ENCODE measurements at regions not wholly inside any gene's neighbourhood (a gene's known extent, or its start where the extent isn't known, plus 50 kb on each side); places are given as distances from the start of the nearest gene placed in this dataset.
"Not testable (repeated sequence)": the region's sequence is repeated elsewhere in the genome, so short reads cannot be mapped to it uniquely, and the experiment has no call there.

DNA sequence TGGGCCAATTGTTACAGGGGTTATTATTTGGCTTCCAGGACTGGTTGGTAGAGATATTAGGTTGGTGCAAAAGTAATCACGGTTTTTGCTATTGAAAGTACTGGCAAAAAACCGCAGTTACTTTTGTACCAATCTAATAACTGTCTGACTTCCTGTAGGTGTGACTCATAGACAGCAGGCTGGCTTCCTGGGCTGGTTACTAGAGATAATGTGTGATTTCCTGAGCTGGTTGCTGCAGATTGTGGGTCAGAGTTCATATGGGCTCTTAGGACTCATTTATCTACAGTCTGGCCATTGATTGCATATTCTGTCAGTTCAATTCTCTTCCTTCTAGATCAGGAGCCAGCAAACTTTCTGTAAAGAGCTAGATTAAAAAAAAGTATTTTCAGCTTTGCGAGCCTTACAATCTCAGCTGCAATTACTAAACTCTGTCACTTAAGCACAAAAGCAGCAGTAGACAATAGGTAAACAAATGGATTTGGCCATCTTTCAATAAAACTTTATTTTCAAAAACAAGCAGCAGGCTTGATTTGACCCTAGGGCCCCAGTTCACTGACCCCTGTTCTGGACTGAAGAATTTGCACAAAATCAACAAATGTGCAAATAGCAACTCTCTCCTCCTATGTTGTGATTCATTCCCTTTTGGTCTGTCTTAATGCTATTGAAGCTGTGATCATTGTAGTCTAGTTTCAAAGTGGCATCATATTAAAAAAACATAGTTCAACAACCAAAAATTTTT lies 50.8 kb upstream of the BOD1L1 start:
- ChIA-PET CTCF (no interaction called here), POLR2A (no interaction called here)
- Mint-ChIP-seq H3K9me3 (peaks cover 6% of the 10 kb centered on the region), H3K4me1 (no peaks in the 10 kb centered on the region), H3K4me3 (no peak overlapping the region), H3K27ac (no peak overlapping the region), H3K36me3 (ENCODE audit: low read depth) (no peaks in the 10 kb centered on the region), H3K27me3 (no peaks in the 10 kb centered on the region)
- no peak for DNase-seq
- TF ChIP-seq, protein P1, sequence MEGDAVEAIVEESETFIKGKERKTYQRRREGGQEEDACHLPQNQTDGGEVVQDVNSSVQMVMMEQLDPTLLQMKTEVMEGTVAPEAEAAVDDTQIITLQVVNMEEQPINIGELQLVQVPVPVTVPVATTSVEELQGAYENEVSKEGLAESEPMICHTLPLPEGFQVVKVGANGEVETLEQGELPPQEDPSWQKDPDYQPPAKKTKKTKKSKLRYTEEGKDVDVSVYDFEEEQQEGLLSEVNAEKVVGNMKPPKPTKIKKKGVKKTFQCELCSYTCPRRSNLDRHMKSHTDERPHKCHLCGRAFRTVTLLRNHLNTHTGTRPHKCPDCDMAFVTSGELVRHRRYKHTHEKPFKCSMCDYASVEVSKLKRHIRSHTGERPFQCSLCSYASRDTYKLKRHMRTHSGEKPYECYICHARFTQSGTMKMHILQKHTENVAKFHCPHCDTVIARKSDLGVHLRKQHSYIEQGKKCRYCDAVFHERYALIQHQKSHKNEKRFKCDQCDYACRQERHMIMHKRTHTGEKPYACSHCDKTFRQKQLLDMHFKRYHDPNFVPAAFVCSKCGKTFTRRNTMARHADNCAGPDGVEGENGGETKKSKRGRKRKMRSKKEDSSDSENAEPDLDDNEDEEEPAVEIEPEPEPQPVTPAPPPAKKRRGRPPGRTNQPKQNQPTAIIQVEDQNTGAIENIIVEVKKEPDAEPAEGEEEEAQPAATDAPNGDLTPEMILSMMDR (IDR thresholded peaks at IDR 0.05), result no peak
- intact Hi-C loops (cut with micrococcal nuclease), result no loop called here
- ATAC-seq (ENCODE audit: low read depth), result no peak

DNA sequence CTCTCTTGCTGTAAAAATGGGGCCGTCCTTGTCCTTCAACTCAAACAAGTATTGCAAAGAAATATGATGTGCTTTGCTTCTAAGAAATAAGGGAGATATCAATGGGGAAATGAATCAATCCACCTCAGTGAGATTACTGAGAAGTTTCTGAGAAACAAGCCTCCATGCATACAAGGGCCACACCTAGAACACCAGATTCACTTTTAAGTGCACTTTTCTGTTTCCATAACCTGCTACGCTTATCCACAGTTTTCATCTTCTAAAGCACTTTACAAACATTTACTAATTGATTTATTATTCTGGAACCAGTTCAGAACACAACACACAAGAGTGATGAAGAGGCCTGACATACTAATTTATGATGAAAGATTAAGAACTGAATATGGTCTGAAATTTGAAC lies 54.0 kb upstream of the BOD1L1 start:
- H3K9me3 Mint-ChIP-seq, result peaks cover 12% of the 10 kb centered on the region
- DNase-seq, result no peak
- H3K4me3 Mint-ChIP-seq, result no peak overlapping the region
- H3K4me1 Mint-ChIP-seq, result no peaks in the 10 kb centered on the region
- no peak for ATAC-seq (ENCODE audit: low read depth)
- no peaks in the 10 kb centered on the region for H3K36me3 Mint-ChIP-seq (ENCODE audit: low read depth)
- H3K27ac Mint-ChIP-seq, result no peak overlapping the region
- ChIA-PET CTCF (no interaction called here), POLR2A (no interaction called here)
- TF ChIP-seq, protein P1 (IDR thresholded peaks at IDR 0.05), result no peak
- H3K27me3 Mint-ChIP-seq, result no peaks in the 10 kb centered on the region
- intact Hi-C loops (cut with micrococcal nuclease), result no loop called here

DNA sequence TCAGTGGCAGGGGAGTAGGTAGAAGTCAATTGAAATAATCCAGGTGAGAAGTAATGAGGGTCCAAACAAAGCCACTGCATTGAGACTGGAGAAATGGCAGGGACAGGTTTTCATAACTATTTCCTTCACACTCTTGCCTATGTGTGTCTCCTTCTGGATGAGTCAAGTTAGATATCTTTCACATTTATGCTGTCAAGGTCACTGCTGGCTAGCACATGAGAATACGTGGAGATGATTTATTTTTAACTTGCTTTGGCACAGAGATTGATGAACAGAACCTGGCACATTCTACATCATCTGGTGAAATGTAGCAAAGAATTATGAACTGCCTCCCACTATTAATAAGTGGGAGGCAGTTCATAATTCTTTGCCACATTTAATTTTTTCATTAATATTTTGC lies 66.7 kb upstream of the BOD1L1 start:
- no peak for ATAC-seq (ENCODE audit: low read depth)
- Mint-ChIP-seq H3K27ac (no peak overlapping the region), H3K9me3 (peaks cover 17% of the 10 kb centered on the region), H3K36me3 (ENCODE audit: low read depth) (no peaks in the 10 kb centered on the region), H3K4me1 (no peaks in the 10 kb centered on the region), H3K27me3 (peaks cover 7% of the 10 kb centered on the region), H3K4me3 (no peak overlapping the region)
- intact Hi-C loops (cut with micrococcal nuclease), result no loop called here
- DNase-seq, result no peak
- ChIA-PET POLR2A (no interaction called here), CTCF (no interaction called here)
- TF ChIP-seq, protein P1 (IDR thresholded peaks at IDR 0.05), result no peak

DNA sequence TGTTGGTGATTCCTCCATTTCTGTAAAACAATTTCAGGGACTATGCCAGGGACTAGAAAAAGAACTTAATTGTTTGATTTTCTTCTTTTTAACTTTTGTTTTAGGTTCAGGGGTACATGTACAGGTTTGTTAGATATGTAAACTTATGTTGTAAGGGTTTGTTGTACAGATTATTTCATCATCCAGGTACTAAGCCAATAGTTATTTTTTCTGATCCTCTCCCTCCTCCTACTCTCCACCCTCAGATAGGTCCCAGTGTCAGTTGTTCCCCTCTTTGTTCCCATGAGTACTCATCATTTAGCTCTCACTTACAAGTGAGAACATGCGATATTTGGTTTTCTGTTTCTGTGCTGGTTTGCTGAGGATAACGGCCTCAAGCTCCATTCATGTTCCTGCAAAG lies 70.8 kb upstream of the BOD1L1 start:
- CTCF ChIA-PET, result no interaction called here
- TF ChIP-seq, protein P1 (IDR thresholded peaks at IDR 0.05), result no peak
- Mint-ChIP-seq H3K9me3 (peaks cover 3% of the 10 kb centered on the region), H3K27me3 (peaks cover 6% of the 10 kb centered on the region), H3K27ac (no peak overlapping the region), H3K36me3 (ENCODE audit: low read depth) (no peaks in the 10 kb centered on the region), H3K4me3 (no peak overlapping the region), H3K4me1 (no peaks in the 10 kb centered on the region)
- POLR2A ChIA-PET, result no interaction called here
- intact Hi-C loops (cut with micrococcal nuclease), result no loop called here
- ATAC-seq (ENCODE audit: low read depth), result no peak
- no peak for DNase-seq

DNA sequence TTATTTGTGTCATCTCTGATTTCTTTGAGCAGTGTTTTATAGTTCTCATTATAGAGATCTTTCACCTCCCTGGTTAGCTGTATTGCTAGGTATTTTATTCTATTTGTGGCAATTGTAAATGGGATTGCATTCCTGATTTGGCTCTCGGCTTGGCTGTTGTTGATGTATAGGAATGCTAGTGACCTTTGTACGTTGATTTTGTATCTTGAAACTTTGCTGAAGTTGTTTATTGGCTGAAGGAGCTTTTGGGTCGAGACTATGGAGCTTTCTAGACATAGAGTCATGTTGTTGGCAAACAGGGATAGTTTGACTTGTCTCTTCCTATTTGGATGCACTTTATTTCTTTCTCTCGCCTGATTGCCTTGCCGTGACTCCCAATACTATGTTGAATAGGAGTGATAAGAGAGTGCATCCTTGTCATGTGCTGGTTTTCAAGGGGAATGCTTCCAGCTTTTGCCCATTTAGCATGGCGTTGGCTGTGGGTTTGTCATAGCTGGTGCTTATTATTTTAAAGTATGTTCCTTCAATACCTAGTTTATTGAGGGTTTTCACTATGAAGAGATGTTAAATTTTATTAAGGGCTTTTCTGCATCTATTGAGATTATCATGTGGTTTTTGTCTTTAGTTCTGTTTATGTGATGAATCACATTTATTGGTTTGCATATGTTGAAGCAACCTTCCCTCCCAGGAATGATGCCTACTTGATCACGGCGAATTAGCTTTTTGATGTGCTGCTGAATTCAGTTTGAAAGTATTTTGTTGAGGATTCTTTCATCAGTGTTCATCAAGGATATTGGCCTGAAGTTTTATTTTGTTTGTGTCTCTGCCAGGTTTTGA lies 72.7 kb upstream of the BOD1L1 start:
- ChIA-PET POLR2A (no interaction called here), CTCF (no interaction called here)
- H3K27me3 Mint-ChIP-seq, result no peaks in the 10 kb centered on the region
- H3K36me3 Mint-ChIP-seq (ENCODE audit: low read depth), result no peaks in the 10 kb centered on the region
- intact Hi-C loops (cut with micrococcal nuclease), result no loop called here
- H3K9me3 Mint-ChIP-seq, result no peaks in the 10 kb centered on the region
- no peak for ATAC-seq (ENCODE audit: low read depth)
- DNase-seq, result no peak
- H3K4me1 Mint-ChIP-seq, result no peaks in the 10 kb centered on the region
- no peak overlapping the region for H3K27ac Mint-ChIP-seq
- H3K4me3 Mint-ChIP-seq, result no peak overlapping the region
- TF ChIP-seq, protein P1 (IDR thresholded peaks at IDR 0.05), result no peak

DNA sequence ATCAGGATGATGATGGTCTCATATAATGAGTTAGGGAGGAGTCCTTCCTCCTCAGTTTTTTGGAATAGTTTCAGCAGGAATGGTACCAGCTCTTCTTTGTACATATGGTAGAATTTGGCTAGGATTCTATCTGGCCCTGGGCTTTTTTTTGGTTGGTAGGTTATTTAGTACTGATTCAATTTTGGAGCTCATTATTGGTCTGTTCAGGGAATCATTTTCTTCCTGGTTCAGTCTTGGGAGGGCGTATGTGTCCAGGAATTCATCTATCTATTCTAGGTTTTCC lies 73.3 kb upstream of the BOD1L1 start:
- POLR2A ChIA-PET; H3K4me1 Mint-ChIP-seq; H3K4me3 Mint-ChIP-seq; DNase-seq; H3K27ac Mint-ChIP-seq; H3K36me3 Mint-ChIP-seq (ENCODE audit: low read depth); H3K27me3 Mint-ChIP-seq; CTCF ChIA-PET; intact Hi-C loops (cut with micrococcal nuclease); H3K9me3 Mint-ChIP-seq; ATAC-seq (ENCODE audit: low read depth): not testable (repeated sequence)

All from activated B cell treated with CpG ODN at 0.5 μM for 24 hours (primary cell).